ENCODE measurements at regions not wholly inside any gene's neighbourhood (a gene's known extent, or its start where the extent isn't known, plus 50 kb on each side); places are given as distances from the start of the nearest gene placed in this dataset.

- H4K20me1 ChIP-seq (ENCODE audit: control insufficient read depth, insufficient read depth): no peaks in the 10 kb centered on the region
- H3K79me2 ChIP-seq (ENCODE audit: control insufficient read depth, insufficient read depth, low read length): no peaks in the 10 kb centered on the region
- H2AFZ ChIP-seq (ENCODE audit: control insufficient read depth, low read depth, low read length): no peak overlapping the region
- TF ChIP-seq WRNIP1 (IDR thresholded peaks at IDR 0.05; ENCODE audit: borderline replicate concordance, low read depth, low read length) (no peak), ELK1 (IDR thresholded peaks at IDR 0.05; ENCODE audit: low read depth, low read length) (no peak), STAT3 (IDR thresholded peaks at IDR 0.05; ENCODE audit: low read depth, low read length) (no peak), SMC3 (IDR thresholded peaks at IDR 0.05; ENCODE audit: borderline replicate concordance, low read length) (no peak), ZBTB11 (CRISPR knock-in tag; IDR thresholded peaks at IDR 0.05) (no peak), ZNF207 (IDR thresholded peaks at IDR 0.05; ENCODE audit: borderline replicate concordance) (no peak), MEF2B (IDR thresholded peaks at IDR 0.05; ENCODE audit: partially characterized antibody, poor library complexity, severe bottlenecking) (no peak), NR2C1 (IDR thresholded peaks at IDR 0.05) (no peak), SPI1 (IDR thresholded peaks at IDR 0.05; ENCODE audit: borderline replicate concordance, insufficient read depth, low read depth, low read length) (no peak), TCF3 (IDR thresholded peaks at IDR 0.05; ENCODE audit: borderline replicate concordance, insufficient read depth, low read depth, low read length) (no peak), POU2F2 (IDR thresholded peaks at IDR 0.05; ENCODE audit: borderline replicate concordance, low read depth, low read length) (no peak), ZZZ3 (IDR thresholded peaks at IDR 0.05; ENCODE audit: control insufficient read depth, insufficient read length, low read depth) (no peak), PRDM15 (CRISPR knock-in tag; IDR thresholded peaks at IDR 0.05) (no peak)
- DNase-seq (ENCODE audit: low read depth, low spot score) (no peak), ATAC-seq (no peak), FAIRE-seq (no peak)
- POLR2A ChIA-PET: no interaction called here
- in situ Hi-C loops (cut with MboI) (no loop called here), intact Hi-C loops (cut with micrococcal nuclease; ENCODE audit: unreplicated experiment) (no loop called here)
- H3K4me2 ChIP-seq (ENCODE audit: control insufficient read depth, insufficient read depth): no peak overlapping the region
- H3K36me3 ChIP-seq (ENCODE audit: control insufficient read depth in 2 of 2, insufficient read depth in 2 of 2, low read length in 1 of 2): no peaks in the 10 kb centered on the region
- WGBS (ENCODE audit: insufficient coverage, insufficient replicate concordance, low lambda C conversion rate, missing lambda C conversion rate): 30% methylated on average over 2 of the region's 2 CpGs
- no peaks in the 10 kb centered on the region for H3K27me3 ChIP-seq (replicated peaks in 1 of 2; ENCODE audit: control insufficient read depth in 2 of 2, insufficient read depth in 2 of 2, low read length in 1 of 2)
- no TSS peak for BruUV-seq (replicated peaks)
- H3K9ac ChIP-seq (ENCODE audit: control insufficient read depth, insufficient read depth, low read length): no peak overlapping the region
- RAD21 ChIA-PET (ENCODE audit: unreplicated experiment): no interaction called here
- CTCF ChIA-PET: no interaction called here
- H3K4me3 ChIP-seq: no peak overlapping the region
- H3K9me3 ChIP-seq (replicated peaks; ENCODE audit: control insufficient read depth, insufficient read depth, low read length): peaks cover 3% of the 10 kb centered on the region; the same call in 2 of the 3 replicates
- SMC1A ChIA-PET (ENCODE audit: uncharacterized antibody, unreplicated experiment): no interaction called here
- H3K27ac ChIP-seq (ENCODE audit: control insufficient read depth, insufficient read depth): no peak overlapping the region
- no peaks in the 10 kb centered on the region for H3K4me1 ChIP-seq (ENCODE audit: control insufficient read depth, insufficient read depth, low read length)
Observed at GRCh38 chr2:239648607-239649006, 247.8 kb upstream of the HDAC4 start.

Data from GM12878 (cell line).